GM19239 (cell line): ENCODE measurements at regions not wholly inside any gene's neighbourhood (a gene's known extent, or its start where the extent isn't known, plus 50 kb on each side); places are given as distances from the start of the nearest gene placed in this dataset.
A peak's percentile ranks its signal among the peaks of the same experiment; 100 is the strongest.

Source experiments
- DNase-seq: peaks from one replicate; pipeline ENCODE4 v3.0.0; 2011; ENCODE audit warnings: low spot score; ENCODE audit not compliant: insufficient read length
- FAIRE-seq: peaks from 2 replicates; lab custom pipeline; 2011; peaks lifted over from hg19 to GRCh38; lab: Jason Lieb, UNC

DNA sequence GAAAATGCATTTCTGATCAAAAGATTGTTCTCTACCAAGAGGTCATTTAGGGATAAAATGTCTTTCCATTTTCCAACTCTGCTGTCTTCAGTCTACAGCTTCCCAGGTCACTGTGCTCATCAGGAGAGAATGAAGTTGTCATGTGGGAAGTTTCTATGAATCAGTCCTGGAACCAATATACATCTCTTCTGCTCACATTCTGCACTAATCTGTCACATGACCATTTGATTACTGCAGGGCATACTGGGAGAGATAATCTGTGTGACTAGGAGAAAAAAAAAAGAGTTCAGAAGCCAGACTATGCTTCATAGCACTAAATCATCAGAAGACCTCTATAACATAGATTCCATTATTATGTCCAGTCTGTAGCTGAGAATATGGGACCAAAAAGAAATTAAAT is 611.5 kb downstream of the KCNA4 start:
- no peak for FAIRE-seq

DNA sequence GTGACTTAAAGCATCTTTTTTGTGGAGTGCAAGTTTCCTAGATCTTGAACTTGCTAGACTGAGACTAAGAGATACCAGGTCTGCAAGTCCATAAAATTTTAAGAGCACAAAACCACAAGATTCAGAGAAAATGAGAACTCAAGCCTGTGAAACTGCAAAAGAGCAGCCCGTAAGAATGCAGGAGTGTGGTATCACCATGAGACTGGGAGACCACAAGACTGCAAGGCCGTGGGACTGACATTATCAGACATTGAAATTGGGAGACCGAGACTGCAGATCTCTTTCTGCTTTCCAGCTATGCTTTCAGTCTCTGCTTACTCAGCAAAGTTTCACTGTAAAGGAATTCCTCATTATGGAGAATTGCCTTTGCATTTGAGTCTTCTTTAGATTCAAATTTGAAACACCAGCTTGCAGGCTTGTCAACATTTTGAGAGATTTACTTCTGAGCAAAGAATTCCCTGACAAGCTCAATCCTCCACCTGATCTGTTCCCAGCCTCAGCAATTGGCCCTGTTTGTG is 621.2 kb downstream of the KCNA4 start:
- FAIRE-seq (no peak), DNase-seq (no peak)

More for the DNA sequence above, 611.5 kb downstream of the KCNA4 start:
- DNase-seq = no peak

DNA sequence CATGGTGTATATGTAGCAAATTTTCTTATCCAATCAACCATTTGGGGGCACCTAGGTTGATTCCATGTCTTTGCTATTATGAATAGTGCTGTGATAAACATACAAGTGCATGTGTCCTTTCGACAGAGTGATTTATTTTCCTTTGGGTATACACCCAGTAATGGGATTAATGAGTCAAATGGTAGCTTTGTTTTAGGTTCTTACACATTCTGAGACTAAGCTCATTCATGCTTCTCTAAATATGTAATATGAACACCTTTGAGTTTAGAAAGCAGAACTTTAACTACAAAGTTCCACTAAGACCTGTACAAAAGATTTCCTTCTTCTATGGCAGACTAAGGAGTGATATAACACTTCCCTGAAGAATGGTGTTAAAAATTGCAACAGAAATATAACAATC is 627.0 kb downstream of the KCNA4 start:
- no peak for FAIRE-seq

DNA sequence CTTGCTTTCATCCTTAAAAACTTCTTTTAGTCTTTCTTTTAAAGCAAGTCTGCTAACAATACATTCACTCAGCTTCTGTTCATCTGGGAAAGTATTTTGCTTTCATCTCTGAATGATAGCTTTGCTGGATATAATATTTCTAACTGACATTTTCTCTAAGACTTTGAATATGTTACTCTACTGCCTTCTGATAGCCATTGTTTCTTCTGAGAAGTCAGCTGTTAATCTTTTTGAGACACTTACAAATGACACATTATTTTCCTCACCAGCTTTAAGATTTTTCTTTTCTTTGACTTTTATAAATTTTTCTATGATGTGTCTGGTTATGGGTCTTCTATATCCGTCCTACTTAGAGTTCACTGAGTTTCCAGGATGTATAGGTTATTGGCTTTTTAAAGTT is 643.1 kb downstream of the KCNA4 start:
- FAIRE-seq (no peak), DNase-seq (no peak)

More for the DNA sequence above, 627.0 kb downstream of the KCNA4 start:
- no peak for DNase-seq

GRCh38 chr11:29368126-29368525 is 648.7 kb downstream of the KCNA4 start:
- DNase-seq = no peak
- no peak for FAIRE-seq

GRCh38 chr11:29364006-29364405 is 652.8 kb downstream of the KCNA4 start:
- DNase-seq (no peak), FAIRE-seq (no peak)

GRCh38 chr11:29361369-29361768 is 655.5 kb downstream of the KCNA4 start:
- DNase-seq = no peak
- no peak for FAIRE-seq

- FAIRE-seq = no peak
- DNase-seq = no peak
These were observed 663.0 kb downstream of the KCNA4 start for GRCh38 chr11:29353833-29354232.

- FAIRE-seq (no peak), DNase-seq (no peak)
These were observed 664.5 kb downstream of the KCNA4 start for GRCh38 chr11:29352273-29352795.

DNA sequence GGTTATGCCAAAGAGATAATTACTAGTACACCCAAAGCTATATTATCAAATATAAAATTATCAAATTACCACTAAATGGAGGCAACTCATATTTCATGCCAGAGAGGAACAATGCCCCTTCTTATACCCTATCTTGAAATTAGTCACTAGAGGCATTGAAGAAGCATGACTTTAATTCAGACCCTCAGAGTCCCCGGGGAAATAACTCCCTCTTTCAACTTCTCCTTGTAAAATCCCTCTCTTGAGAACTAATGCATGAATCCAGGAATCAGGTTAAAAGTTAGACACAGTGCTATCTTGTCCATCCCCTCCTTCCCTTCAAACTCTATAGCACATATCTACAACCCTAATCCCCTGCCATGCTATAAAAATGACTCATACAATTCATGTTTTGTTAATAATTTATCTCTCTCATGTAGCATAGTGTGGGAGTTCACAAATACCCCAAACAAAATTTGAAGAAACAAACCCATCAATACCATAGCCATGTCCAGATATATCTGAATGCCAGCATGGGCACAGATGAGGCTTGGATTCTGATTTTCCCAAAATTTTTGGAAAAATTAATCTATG is 665.4 kb downstream of the KCNA4 start:
- FAIRE-seq (no peak), DNase-seq (no peak)

GRCh38 chr11:29343465-29344333 is 673.1 kb downstream of the KCNA4 start:
- FAIRE-seq (peak; percentile 57), DNase-seq (peak; percentile 12)

- DNase-seq = no peak
- FAIRE-seq = no peak
These were observed 679.9 kb downstream of the KCNA4 start for GRCh38 chr11:29336727-29337575.

DNA sequence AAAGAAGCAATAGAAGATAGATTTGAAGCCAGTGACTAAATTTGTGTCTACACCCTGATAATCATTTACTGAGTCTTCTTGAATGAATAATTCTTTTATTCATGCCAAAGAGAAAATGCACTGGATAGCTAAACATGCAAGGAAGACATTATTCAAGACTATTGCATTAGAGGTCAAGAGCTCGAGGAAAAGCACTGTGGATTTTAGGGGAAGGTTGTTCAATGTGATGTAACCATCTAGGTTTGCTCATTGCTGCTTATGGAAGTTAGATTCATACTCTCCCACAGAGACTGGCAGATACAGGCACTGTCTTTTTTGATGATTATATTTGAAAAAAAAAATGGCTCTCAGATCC is 682.1 kb downstream of the KCNA4 start:
- no peak for FAIRE-seq
- DNase-seq = no peak

GRCh38 chr11:29333993-29334775 is 682.6 kb downstream of the KCNA4 start:
- DNase-seq = peak; percentile 23
- FAIRE-seq = peak; percentile 77

- FAIRE-seq (no peak), DNase-seq (no peak)
These were observed 685.3 kb downstream of the KCNA4 start for GRCh38 chr11:29331451-29332010.

GRCh38 chr11:29328961-29329441 is 687.8 kb downstream of the KCNA4 start:
- no peak for DNase-seq
- FAIRE-seq = peak; percentile 63

- FAIRE-seq = no peak
- no peak for DNase-seq
These were observed 688.9 kb downstream of the KCNA4 start for GRCh38 chr11:29327891-29328290.

DNA sequence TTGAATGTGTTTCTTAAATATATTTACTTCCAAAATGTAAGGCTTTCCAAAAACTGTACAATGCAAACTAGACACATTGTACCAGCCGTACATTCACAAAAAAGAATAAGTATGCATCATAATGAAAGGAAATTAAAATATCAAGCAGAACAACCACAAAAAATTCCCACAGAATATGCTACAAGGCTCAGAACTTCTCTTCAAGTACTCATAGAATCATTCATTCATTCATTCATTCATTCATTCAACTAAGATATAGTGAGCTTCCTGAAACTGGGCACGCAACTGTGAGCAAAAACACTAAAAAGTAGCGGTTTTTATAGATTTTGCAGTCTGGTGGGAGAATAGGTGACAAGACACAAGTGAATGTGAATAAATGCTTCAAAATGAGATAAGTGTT is 690.1 kb downstream of the KCNA4 start:
- DNase-seq (no peak), FAIRE-seq (no peak)

- DNase-seq = no peak
- no peak for FAIRE-seq
These were observed 692.5 kb downstream of the KCNA4 start for GRCh38 chr11:29324328-29324727.
